GM12878 (cell line): ENCODE measurements at regions not wholly inside any gene's neighbourhood (a gene's known extent, or its start where the extent isn't known, plus 50 kb on each side); places are given as distances from the start of the nearest gene placed in this dataset.
A peak's percentile ranks its signal among the peaks of the same experiment; 100 is the strongest.

Experiments used
- ATAC-seq: fragments of 200-7000 bp; cut with Tn5 transposase; 3 replicates; pipeline ENCODE4 v1.9.1; 2020; ENCODE audit warnings: mild to moderate bottlenecking, moderate library complexity
- BruUV-seq: library from RNA; stranded (reverse); fragments of 400-500 nt; replicated peaks from 2 replicates; lab custom pipeline; 2021; lab: Mats Ljungman, UMichigan
- CTCF ChIA-PET: fragments of 300-600 bp; sonication (Branson Sonifier 250); formaldehyde crosslinking; extraction: SDS; loops from one replicate; lab custom pipeline; 2021; ENCODE audit warnings: inconsistent platforms; lab: Yijun Ruan, JAX
- POLR2A ChIA-PET: fragments of 350-600 bp; formaldehyde crosslinking; extraction: SDS; loops from one replicate; lab custom pipeline; 2021; ENCODE audit warnings: inconsistent platforms; lab: Charles Lee
- RAD21 ChIA-PET: fragments of 300-600 bp; sonication (Branson Sonifier 250); formaldehyde crosslinking; loops from one replicate; lab custom pipeline; 2023; ENCODE audit warnings: antibody characterized with exemption; ENCODE audit not compliant: unreplicated experiment; lab: Charles Lee
- SMC1A ChIA-PET: fragments of 300-600 bp; sonication (Branson Sonifier 250); formaldehyde crosslinking; loops from one replicate; lab custom pipeline; 2023; ENCODE audit not compliant: unreplicated experiment, uncharacterized antibody; lab: Charles Lee
- DNase-seq: peaks from one replicate; pipeline ENCODE4 v3.0.0-alpha.2; 2011; ENCODE audit warnings: low read depth, low spot score
- FAIRE-seq: peaks from 3 replicates; lab custom pipeline; 2011; peaks lifted over from hg19 to GRCh38; lab: Jason Lieb, UNC
- H2AFZ ChIP-seq: 2 replicates; pipeline ENCODE4 v1.6.0; 2011; ENCODE audit warnings: low read depth, low read length, control low read depth; ENCODE audit not compliant: control insufficient read depth
- H3K27ac ChIP-seq: 2 replicates; pipeline ENCODE4 v1.5.1; 2011; ENCODE audit warnings: control low read depth; ENCODE audit not compliant: control insufficient read depth, insufficient read depth
- H3K27me3 ChIP-seq, 2 experiments: replicated peaks in 1 of 2; 2 replicates each; pipeline versions ENCODE4 v1.6.0 to v1.6.1; 2011; ENCODE audit warnings: low read length in 1 of 2; ENCODE audit not compliant: control insufficient read depth in 2 of 2, insufficient read depth in 2 of 2
- H3K36me3 ChIP-seq, 2 experiments: 2 replicates each; pipeline ENCODE4 v1.5.1; 2011; ENCODE audit warnings: low read length in 1 of 2; ENCODE audit not compliant: control insufficient read depth in 2 of 2, insufficient read depth in 2 of 2
- H3K4me1 ChIP-seq: 2 replicates; pipeline ENCODE4 v1.6.1; 2011; ENCODE audit warnings: mild to moderate bottlenecking, low read length, moderate library complexity, mixed read lengths; ENCODE audit not compliant: control insufficient read depth, insufficient read depth
- H3K4me2 ChIP-seq: 2 replicates; pipeline ENCODE4 v1.6.0; 2011; ENCODE audit warnings: control low read depth; ENCODE audit not compliant: control insufficient read depth, insufficient read depth
- H3K4me3 ChIP-seq: fragments of 200-600 bp; sonication (generic); 2 replicates; pipeline ENCODE4 v1.5.1; 2016
- H3K79me2 ChIP-seq: 2 replicates; pipeline ENCODE4 v1.6.0; 2011; ENCODE audit warnings: low read length; ENCODE audit not compliant: control insufficient read depth, insufficient read depth
- H3K9ac ChIP-seq: 2 replicates; pipeline ENCODE4 v1.8.0; 2011; ENCODE audit warnings: low read length, control low read depth, mixed read lengths; ENCODE audit not compliant: control insufficient read depth, insufficient read depth
- H3K9me3 ChIP-seq: replicated peaks from 3 replicates; pipeline ENCODE4 v1.5.1; 2011; ENCODE audit warnings: mild to moderate bottlenecking, low read length; ENCODE audit not compliant: control insufficient read depth, insufficient read depth
- H4K20me1 ChIP-seq: 2 replicates; pipeline ENCODE4 v1.6.0; 2011; ENCODE audit not compliant: control insufficient read depth, insufficient read depth
- CEBPZ ChIP-seq: fragments of 150-350 bp; IDR thresholded peaks from 2 replicates; pipeline ENCODE4 v1.6.1; 2016; ENCODE audit warnings: low read depth, low read length
- CTCF ChIP-seq, 3 experiments: IDR thresholded peaks in 2 of 3; conservative IDR thresholded peaks in 1 of 3; 2 replicates each; pipeline ENCODE4 v1.5.1; 2011; ENCODE audit warnings: low read depth in 3 of 3, low read length in 3 of 3, mild to moderate bottlenecking in 3 of 3, control low read depth in 2 of 3, moderate library complexity in 2 of 3, inconsistent platforms in 1 of 3, mixed read lengths in 1 of 3; ENCODE audit not compliant: control insufficient read depth in 2 of 3, insufficient read depth in 1 of 3; ENCODE audit errors: extremely low read depth in 1 of 3
- HDAC6 ChIP-seq: fragments of 200-600 bp; sonication (generic); IDR thresholded peaks from one replicate; pipeline ENCODE4 v1.8.0; 2017; ENCODE audit warnings: antibody characterized with exemption; ENCODE audit not compliant: unreplicated experiment
- IRF4 ChIP-seq: IDR thresholded peaks from 2 replicates; pipeline ENCODE4 v1.6.1; 2011; ENCODE audit warnings: low read depth, low read length
- RB1 ChIP-seq: fragments of 450-650 bp; formaldehyde crosslinking; IDR thresholded peaks from 2 replicates; pipeline ENCODE4 v1.6.1; 2017; ENCODE audit warnings: mild to moderate bottlenecking, borderline replicate concordance
- RUNX3 ChIP-seq: IDR thresholded peaks from 2 replicates; pipeline ENCODE4 v1.6.1; 2012; ENCODE audit warnings: low read length, inconsistent platforms
- SRF ChIP-seq, 2 experiments: IDR thresholded peaks; 2 replicates each; pipeline ENCODE4 v1.6.1; 2011; ENCODE audit warnings: low read depth in 2 of 2, low read length in 2 of 2, mild to moderate bottlenecking in 1 of 2, moderate library complexity in 1 of 2
- TCF3 ChIP-seq: IDR thresholded peaks from 2 replicates; pipeline ENCODE4 v1.6.1; 2012; ENCODE audit warnings: low read depth, mild to moderate bottlenecking, low read length, borderline replicate concordance; ENCODE audit not compliant: insufficient read depth
- TCF7 ChIP-seq: IDR thresholded peaks from 2 replicates; pipeline ENCODE4 v1.6.1; 2014; ENCODE audit warnings: antibody characterized with exemption, borderline replicate concordance
- YY1 ChIP-seq: IDR thresholded peaks from 2 replicates; pipeline ENCODE4 v1.6.1; 2011; ENCODE audit warnings: low read depth, mild to moderate bottlenecking, low read length
- ZNF207 ChIP-seq: fragments of 450-650 bp; IDR thresholded peaks from 2 replicates; pipeline ENCODE4 v1.6.1; 2014; ENCODE audit warnings: antibody characterized with exemption, mild to moderate bottlenecking, borderline replicate concordance
- ZNF622 ChIP-seq: fragments of 450-650 bp; IDR thresholded peaks from 2 replicates; pipeline ENCODE4 v1.6.1; 2017; ENCODE audit warnings: mild to moderate bottlenecking, inconsistent platforms
- WGBS: methylation state at CpG from one replicate; pipeline ENCODE4 v1.1.6; 2016; ENCODE audit warnings: low lambda C conversion rate; ENCODE audit not compliant: insufficient replicate concordance, insufficient coverage; ENCODE audit errors: missing lambda C conversion rate; 5-methylcytosine and 5-hydroxymethylcytosine counted together
- in situ Hi-C: fragments of 300-500 bp; cut with MboI; formaldehyde crosslinking; loops from 9 replicates; pipeline ENCODE4 v1.14.3; 2018; ENCODE audit warnings: mixed read lengths
- intact Hi-C: fragments of 100-400 bp; cut with micrococcal nuclease; formaldehyde crosslinking; loops from one replicate; pipeline ENCODE4 v1.14.2; 2022; ENCODE audit not compliant: unreplicated experiment

GRCh38 chr3:117103675-117104074 is 394.1 kb downstream of the TUSC7 start:
- Histone ChIP-seq H3K4me1 (no peaks in the 10 kb centered on the region), H3K4me2 (no peak overlapping the region), H3K4me3 (no peak overlapping the region), H3K27ac (no peak overlapping the region), H3K9me3 (no peaks in the 10 kb centered on the region), H3K36me3 (no peaks in the 10 kb centered on the region), H2AFZ (no peak overlapping the region), H4K20me1 (no peaks in the 10 kb centered on the region), H3K27me3 (no peaks in the 10 kb centered on the region; a peak in 1 of 4 replicates), H3K9ac (no peak overlapping the region), H3K79me2 (no peaks in the 10 kb centered on the region)
- TF ChIP-seq CTCF (IDR thresholded peaks at IDR 0.05 in 2 of 3, conservative IDR thresholded peaks at IDR 0.05 in 1 of 3; ENCODE audit: control insufficient read depth in 2 of 3, extremely low read depth in 1 of 3, insufficient read depth in 1 of 3, low read depth in 3 of 3, low read length in 3 of 3) (0 out of 6 replicates have a peak, but pooled peaks of 1 of the 3 experiments have one; percentile 0), SRF (IDR thresholded peaks at IDR 0.05; ENCODE audit: low read depth in 2 of 2, low read length in 2 of 2) (no peak)
- FAIRE-seq (no peak), ATAC-seq (no peak), DNase-seq (no peak)
- 15% methylated on average over 3 of the region's 3 CpGs for whole genome bisulfite sequencing
- POLR2A ChIA-PET: no interaction called here
- SMC1A ChIA-PET: interaction anchor here (1.1 kb wide), 1 partner anchor 95 kb away, joined by 3 read pairs; no protein-coding TSS in a partner anchor
- in situ Hi-C loops (no loop called here), intact Hi-C loops (no loop called here)
- BruUV-seq: no TSS peak
- CTCF ChIA-PET: interaction anchor here (1.2 kb wide), 1 partner anchor 446 kb away, joined by 3 read pairs; no protein-coding TSS in a partner anchor
- RAD21 ChIA-PET: no interaction called here

- CTCF ChIA-PET: interaction anchor here (1.2 kb wide), 1 partner anchor 445 kb away, joined by 3 read pairs; no protein-coding TSS in a partner anchor
- DNase-seq: no peak
- POLR2A ChIA-PET: interaction anchor here (0.6 kb wide), 1 partner anchor 67 kb away, joined by 3 read pairs; no protein-coding TSS in a partner anchor
- Histone ChIP-seq H3K4me1 (no peaks in the 10 kb centered on the region), H4K20me1 (no peaks in the 10 kb centered on the region), H3K36me3 (no peaks in the 10 kb centered on the region), H3K27ac (no peak overlapping the region), H3K79me2 (no peaks in the 10 kb centered on the region), H3K4me3 (no peak overlapping the region), H2AFZ (no peak overlapping the region), H3K27me3 (no peaks in the 10 kb centered on the region; a peak in 1 of 4 replicates), H3K9ac (no peak overlapping the region), H3K9me3 (no peaks in the 10 kb centered on the region), H3K4me2 (no peak overlapping the region)
- in situ Hi-C loops (no loop called here), intact Hi-C loops (no loop called here)
- peak; percentile 75 for FAIRE-seq
- 0% methylated on average over 2 of the region's 2 CpGs for WGBS
- ATAC-seq: no peak
- RAD21 ChIA-PET: no interaction called here
- no TSS peak for BruUV-seq
- SMC1A ChIA-PET: no interaction called here
- no peak for TF ChIP-seq TCF7
- TF ChIP-seq ZNF207: no peak
- TF ChIP-seq ZNF622: no peak
- TF ChIP-seq YY1: no peak
- no peak for TF ChIP-seq RB1
- no peak for TF ChIP-seq HDAC6
- no peak for TF ChIP-seq TCF3
- TF ChIP-seq RUNX3: no peak
- no peak for TF ChIP-seq CEBPZ
- no peak for TF ChIP-seq IRF4
These were observed 394.8 kb downstream of the TUSC7 start for GRCh38 chr3:117104381-117104780.
